Central memory CD8-positive, alpha-beta T cell (primary cell): ENCODE measurements at regions not wholly inside any gene's neighbourhood (a gene's known extent, or its start where the extent isn't known, plus 50 kb on each side); places are given as distances from the start of the nearest gene placed in this dataset.
"Not testable (repeated sequence)": the region's sequence is repeated elsewhere in the genome, so short reads cannot be mapped to it uniquely, and the experiment has no call there.

Source experiments
- ATAC-seq: fragments of 150-1000 bp; cut with Tn5 transposase; replicated peaks from 2 replicates; pipeline ENCODE4 v1.10.0; 2022; ENCODE audit warnings: mild to moderate bottlenecking, moderate FRiP score, moderate number of reproducible peaks; ENCODE audit not compliant: poor library complexity, severe bottlenecking; ENCODE audit errors: extremely low read depth
- DNase-seq, 2 donors: peaks; one replicate each; pipeline ENCODE4 v3.0.0; 2021; ENCODE audit warnings: low spot score in 2 of 2
- H3K27ac Mint-ChIP-seq: one replicate; pipeline ENCODE4 v1.8.0; 2022; ENCODE audit warnings: low read depth, mild to moderate bottlenecking, moderate library complexity, mixed read lengths
- H3K27me3 Mint-ChIP-seq: one replicate; pipeline ENCODE4 v1.8.0; 2022; ENCODE audit warnings: mixed read lengths
- H3K36me3 Mint-ChIP-seq: one replicate; pipeline ENCODE4 v1.8.0; 2022; ENCODE audit warnings: mild to moderate bottlenecking, moderate library complexity, mixed read lengths; ENCODE audit not compliant: insufficient read depth
- H3K4me1 Mint-ChIP-seq: one replicate; pipeline ENCODE4 v1.8.0; 2022; ENCODE audit warnings: mixed read lengths
- H3K4me3 Mint-ChIP-seq: one replicate; pipeline ENCODE4 v1.8.0; 2022; ENCODE audit warnings: mild to moderate bottlenecking, moderate library complexity, mixed read lengths
- H3K9me3 Mint-ChIP-seq: one replicate; pipeline ENCODE4 v1.8.0; 2022; ENCODE audit warnings: mixed read lengths

- H3K27ac Mint-ChIP-seq, H3K4me1 Mint-ChIP-seq, ATAC-seq, DNase-seq, H3K36me3 Mint-ChIP-seq, H3K4me3 Mint-ChIP-seq, H3K27me3 Mint-ChIP-seq: not testable (repeated sequence)
- peaks cover 24% of the 10 kb centered on the region for H3K9me3 Mint-ChIP-seq
Measured at GRCh38 chr9:65465246-65465895, 180.4 kb upstream of the FOXD4L5 start.

GRCh38 chr9:65462476-65462875 lies 177.5 kb upstream of the FOXD4L5 start:
- ATAC-seq, H3K27me3 Mint-ChIP-seq, H3K4me3 Mint-ChIP-seq, H3K4me1 Mint-ChIP-seq, H3K27ac Mint-ChIP-seq, DNase-seq, H3K36me3 Mint-ChIP-seq: not testable (repeated sequence)
- peaks cover 27% of the 10 kb centered on the region for H3K9me3 Mint-ChIP-seq

GRCh38 chr9:65459756-65460320 lies 174.8 kb upstream of the FOXD4L5 start:
- Mint-ChIP-seq H3K27ac (no peak overlapping the region), H3K9me3 (peaks cover 27% of the 10 kb centered on the region), H3K4me3 (no peak overlapping the region), H3K4me1 (no peaks in the 10 kb centered on the region), H3K27me3 (no peaks in the 10 kb centered on the region), H3K36me3 (peaks cover 5% of the 10 kb centered on the region)
- no peak for ATAC-seq
- DNase-seq = no peak

GRCh38 chr9:65458992-65459391 lies 174.0 kb upstream of the FOXD4L5 start:
- DNase-seq = no peak
- peaks cover 5% of the 10 kb centered on the region for H3K36me3 Mint-ChIP-seq
- H3K4me3 Mint-ChIP-seq = no peak overlapping the region
- peaks cover 18% of the 10 kb centered on the region for H3K9me3 Mint-ChIP-seq
- H3K27ac Mint-ChIP-seq = no peak overlapping the region
- no peaks in the 10 kb centered on the region for H3K27me3 Mint-ChIP-seq
- ATAC-seq = no peak
- no peaks in the 10 kb centered on the region for H3K4me1 Mint-ChIP-seq

- ATAC-seq (no peak), DNase-seq (no peak)
- Mint-ChIP-seq H3K27ac (no peak overlapping the region), H3K27me3 (no peaks in the 10 kb centered on the region), H3K4me1 (no peaks in the 10 kb centered on the region), H3K9me3 (peaks cover 16% of the 10 kb centered on the region), H3K36me3 (peaks cover 5% of the 10 kb centered on the region), H3K4me3 (no peak overlapping the region)
Measured at GRCh38 chr9:65458465-65458864, 173.5 kb upstream of the FOXD4L5 start.

GRCh38 chr9:65456991-65457390 lies 172.0 kb upstream of the FOXD4L5 start:
- peaks cover 18% of the 10 kb centered on the region for H3K9me3 Mint-ChIP-seq
- H3K36me3 Mint-ChIP-seq = not testable (repeated sequence)

GRCh38 chr9:65455751-65456647 lies 171.0 kb upstream of the FOXD4L5 start:
- H3K4me1 Mint-ChIP-seq, H3K36me3 Mint-ChIP-seq, H3K27me3 Mint-ChIP-seq, H3K27ac Mint-ChIP-seq, H3K4me3 Mint-ChIP-seq, DNase-seq, ATAC-seq: not testable (repeated sequence)
- H3K9me3 Mint-ChIP-seq = peaks cover 23% of the 10 kb centered on the region

More at GRCh38 chr9:65456991-65457390, 172.0 kb upstream of the FOXD4L5 start:
- H3K27ac Mint-ChIP-seq, ATAC-seq, H3K27me3 Mint-ChIP-seq, DNase-seq, H3K4me3 Mint-ChIP-seq, H3K4me1 Mint-ChIP-seq: not testable (repeated sequence)

- not testable (repeated sequence) for ATAC-seq, H3K4me1 Mint-ChIP-seq, H3K36me3 Mint-ChIP-seq, H3K27me3 Mint-ChIP-seq, H3K27ac Mint-ChIP-seq, DNase-seq, H3K4me3 Mint-ChIP-seq
- peaks cover 24% of the 10 kb centered on the region for H3K9me3 Mint-ChIP-seq
Measured at GRCh38 chr9:65455136-65455535, 170.1 kb upstream of the FOXD4L5 start.

GRCh38 chr9:65454666-65455065 lies 169.7 kb upstream of the FOXD4L5 start:
- not testable (repeated sequence) for H3K36me3 Mint-ChIP-seq, H3K4me3 Mint-ChIP-seq, H3K27ac Mint-ChIP-seq, ATAC-seq, DNase-seq, H3K27me3 Mint-ChIP-seq, H3K4me1 Mint-ChIP-seq
- H3K9me3 Mint-ChIP-seq = peaks cover 24% of the 10 kb centered on the region

GRCh38 chr9:65454034-65454433 lies 169.0 kb upstream of the FOXD4L5 start:
- not testable (repeated sequence) for ATAC-seq, H3K4me3 Mint-ChIP-seq, H3K4me1 Mint-ChIP-seq, H3K27me3 Mint-ChIP-seq, DNase-seq, H3K36me3 Mint-ChIP-seq, H3K27ac Mint-ChIP-seq
- H3K9me3 Mint-ChIP-seq = peaks cover 24% of the 10 kb centered on the region

- not testable (repeated sequence) for ATAC-seq, H3K27me3 Mint-ChIP-seq, H3K4me3 Mint-ChIP-seq, DNase-seq, H3K4me1 Mint-ChIP-seq, H3K27ac Mint-ChIP-seq, H3K36me3 Mint-ChIP-seq
- H3K9me3 Mint-ChIP-seq = peaks cover 23% of the 10 kb centered on the region
Measured at GRCh38 chr9:65449886-65450610, 165.0 kb upstream of the FOXD4L5 start.

- no peaks in the 10 kb centered on the region for H3K4me1 Mint-ChIP-seq
- H3K9me3 Mint-ChIP-seq = peaks cover 23% of the 10 kb centered on the region
- H3K4me3 Mint-ChIP-seq = no peak overlapping the region
- no peak overlapping the region for H3K27ac Mint-ChIP-seq
- no peaks in the 10 kb centered on the region for H3K27me3 Mint-ChIP-seq
- H3K36me3 Mint-ChIP-seq = peaks cover 2% of the 10 kb centered on the region
- DNase-seq = no peak
- ATAC-seq = no peak
Measured at GRCh38 chr9:65449423-65449822, 164.4 kb upstream of the FOXD4L5 start.
